ENCODE measurements at regions not wholly inside any gene's neighbourhood (a gene's known extent, or its start where the extent isn't known, plus 50 kb on each side); places are given as distances from the start of the nearest gene placed in this dataset.

GRCh38 chr14:39912192-39913100 lies 480.2 kb upstream of the FBXO33 start:
- Histone ChIP-seq H3K9me2 (ENCODE audit: insufficient read depth) (no peaks in the 10 kb centered on the region), H2AFZ (no peak overlapping the region), H3K4me2 (no peak overlapping the region), H3K4me3 (no peak overlapping the region), H3K27me3 (ENCODE audit: insufficient read depth) (no peaks in the 10 kb centered on the region), H4K20me1 (replicated peaks; ENCODE audit: insufficient read depth) (no peaks in the 10 kb centered on the region), H3K27ac (ENCODE audit: low read depth) (no peak overlapping the region), H3K79me2 (replicated peaks; ENCODE audit: insufficient read depth) (no peaks in the 10 kb centered on the region), H3K4me1 (ENCODE audit: insufficient read depth) (no peaks in the 10 kb centered on the region), H3K36me3 (ENCODE audit: insufficient read depth) (no peaks in the 10 kb centered on the region), H3F3A (replicated peaks; ENCODE audit: low read depth) (no peaks in the 10 kb centered on the region)
- TF ChIP-seq REST (IDR thresholded peaks at IDR 0.05; ENCODE audit: unreplicated experiment) (no peak), POLR2AphosphoS5 (IDR thresholded peaks at IDR 0.05; ENCODE audit: low read depth) (no peak)
- ATAC-seq (no peak), DNase-seq (ENCODE audit: low spot score) (no peak)
- H3K27me3 Mint-ChIP-seq (ENCODE audit: insufficient read depth, low read depth, poor library complexity), result no peaks in the 10 kb centered on the region
- no peak overlapping the region for H3K27ac Mint-ChIP-seq
- H3K4me3 Mint-ChIP-seq, result no peak overlapping the region
- H3K4me1 Mint-ChIP-seq, result no peaks in the 10 kb centered on the region
- H3K36me3 Mint-ChIP-seq (ENCODE audit: low read depth), result no peaks in the 10 kb centered on the region
- H3K9me3 Mint-ChIP-seq, result no peaks in the 10 kb centered on the region

GRCh38 chr14:39897657-39898056 lies 465.4 kb upstream of the FBXO33 start:
- no peak for ATAC-seq
- H3K27me3 Mint-ChIP-seq (ENCODE audit: insufficient read depth, low read depth, poor library complexity), result peaks cover 2% of the 10 kb centered on the region
- TF ChIP-seq ZNF462 (CRISPR knock-in tag; IDR thresholded peaks at IDR 0.05), result no peak
- no peak for TF ChIP-seq STAT1 (IDR thresholded peaks at IDR 0.05; ENCODE audit: unreplicated experiment)
- TF ChIP-seq ZNF114 (CRISPR knock-in tag; IDR thresholded peaks at IDR 0.05), result no peak
- no peak for TF ChIP-seq JUNB (IDR thresholded peaks at IDR 0.05; ENCODE audit: unreplicated experiment)

More at GRCh38 chr14:39897657-39898056, 465.4 kb upstream of the FBXO33 start:
- H3K27ac Mint-ChIP-seq, result no peak overlapping the region
- no peaks in the 10 kb centered on the region for H3K4me1 Mint-ChIP-seq
- no peaks in the 10 kb centered on the region for H3F3A ChIP-seq (replicated peaks; ENCODE audit: low read depth)
- H3K36me3 Mint-ChIP-seq (ENCODE audit: low read depth), result peaks cover 5% of the 10 kb centered on the region; the same call in 2 of the 3 replicates
- no peaks in the 10 kb centered on the region for H3K4me1 ChIP-seq (ENCODE audit: insufficient read depth)
- H3K79me2 ChIP-seq (replicated peaks; ENCODE audit: insufficient read depth), result no peaks in the 10 kb centered on the region
- no peaks in the 10 kb centered on the region for H3K27me3 ChIP-seq (ENCODE audit: insufficient read depth)
- 0 out of 2 replicates have a peak, but pooled peaks cover 3% of the 10 kb centered on the region for H3K9me2 ChIP-seq (ENCODE audit: insufficient read depth)
- H4K20me1 ChIP-seq (replicated peaks; ENCODE audit: insufficient read depth), result no peaks in the 10 kb centered on the region
- H2AFZ ChIP-seq, result no peak overlapping the region
- H3K4me2 ChIP-seq, result no peak overlapping the region
- H3K27ac ChIP-seq (ENCODE audit: low read depth), result no peak overlapping the region
- DNase-seq (ENCODE audit: low spot score), result no peak
- H3K9me3 Mint-ChIP-seq, result peaks cover 25% of the 10 kb centered on the region
- H3K36me3 ChIP-seq (ENCODE audit: insufficient read depth), result 0 out of 2 replicates have a peak, but pooled peaks cover 2% of the 10 kb centered on the region
- H3K4me3 Mint-ChIP-seq, result no peak overlapping the region
- no peak overlapping the region for H3K4me3 ChIP-seq

Measured in GM23338 (cell line).